ENCODE measurements at regions not wholly inside any gene's neighbourhood (a gene's known extent, or its start where the extent isn't known, plus 50 kb on each side); places are given as distances from the start of the nearest gene placed in this dataset.
"Not testable (repeated sequence)": the region's sequence is repeated elsewhere in the genome, so short reads cannot be mapped to it uniquely, and the experiment has no call there.

DNA sequence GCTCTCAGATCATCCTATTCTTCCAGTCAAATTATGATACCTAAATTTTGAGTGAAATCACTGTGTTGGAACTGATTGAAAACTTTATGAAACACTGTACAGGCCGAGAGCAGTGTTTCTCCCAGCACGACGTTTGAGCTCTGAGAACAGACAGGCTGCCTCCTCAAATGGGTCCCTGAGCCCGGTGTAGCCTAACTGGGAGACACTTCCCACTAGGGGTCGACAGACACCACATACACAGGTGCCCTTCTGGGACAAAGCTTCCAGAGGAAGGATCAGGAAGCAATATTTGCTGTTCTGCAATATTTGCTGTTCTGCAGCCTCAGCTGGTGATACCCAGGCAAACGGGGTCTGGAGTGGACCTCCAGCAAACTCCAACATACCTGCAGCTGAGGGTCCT is 392.5 kb upstream of the PBX1 start:
- H3K9me3 ChIP-seq; ATAC-seq; H3K27me3 ChIP-seq; H3K4me1 ChIP-seq; H3K4me3 ChIP-seq; H3K36me3 ChIP-seq; in situ Hi-C loops (cut with MboI; ENCODE audit: low sequenced_read_pairs in 4 of 4); H3K27ac ChIP-seq: not testable (repeated sequence)
- intact Hi-C loops (cut with DNase I; ENCODE audit: low total_unique reads) = loop anchor here (5.0 kb wide), 1 partner anchor 906 kb away; no protein-coding TSS in a partner anchor
- peak in 1 of 2 donors; percentile 17 for DNase-seq
- TF ChIP-seq, protein P1, sequence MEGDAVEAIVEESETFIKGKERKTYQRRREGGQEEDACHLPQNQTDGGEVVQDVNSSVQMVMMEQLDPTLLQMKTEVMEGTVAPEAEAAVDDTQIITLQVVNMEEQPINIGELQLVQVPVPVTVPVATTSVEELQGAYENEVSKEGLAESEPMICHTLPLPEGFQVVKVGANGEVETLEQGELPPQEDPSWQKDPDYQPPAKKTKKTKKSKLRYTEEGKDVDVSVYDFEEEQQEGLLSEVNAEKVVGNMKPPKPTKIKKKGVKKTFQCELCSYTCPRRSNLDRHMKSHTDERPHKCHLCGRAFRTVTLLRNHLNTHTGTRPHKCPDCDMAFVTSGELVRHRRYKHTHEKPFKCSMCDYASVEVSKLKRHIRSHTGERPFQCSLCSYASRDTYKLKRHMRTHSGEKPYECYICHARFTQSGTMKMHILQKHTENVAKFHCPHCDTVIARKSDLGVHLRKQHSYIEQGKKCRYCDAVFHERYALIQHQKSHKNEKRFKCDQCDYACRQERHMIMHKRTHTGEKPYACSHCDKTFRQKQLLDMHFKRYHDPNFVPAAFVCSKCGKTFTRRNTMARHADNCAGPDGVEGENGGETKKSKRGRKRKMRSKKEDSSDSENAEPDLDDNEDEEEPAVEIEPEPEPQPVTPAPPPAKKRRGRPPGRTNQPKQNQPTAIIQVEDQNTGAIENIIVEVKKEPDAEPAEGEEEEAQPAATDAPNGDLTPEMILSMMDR (IDR thresholded peaks at IDR 0.05 in 4 of 5, conservative IDR thresholded peaks at IDR 0.05 in 1 of 5) = peak; percentile 11 to 42 (median 30)

DNA sequence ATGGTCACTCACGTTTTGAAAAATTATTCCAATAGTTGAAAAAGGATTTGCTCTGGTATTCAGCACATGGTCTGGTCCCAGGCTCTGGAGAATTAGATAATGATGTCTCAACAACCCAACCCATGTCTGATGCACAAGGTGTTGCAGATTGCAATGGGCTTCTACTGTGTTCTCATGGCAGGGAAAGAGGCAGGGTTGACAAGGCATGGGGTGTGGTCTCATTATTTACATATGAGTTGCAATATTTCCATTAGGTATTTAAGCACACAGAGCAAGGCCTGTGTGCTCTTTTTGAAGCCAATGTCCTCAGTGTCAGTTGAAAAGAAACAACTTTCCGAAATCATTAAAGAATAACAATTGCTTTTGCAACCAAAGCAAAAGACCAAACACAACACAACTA is 381.9 kb upstream of the PBX1 start:
- in situ Hi-C loops (cut with MboI; ENCODE audit: low sequenced_read_pairs in 4 of 4) = no loop called here

DNA sequence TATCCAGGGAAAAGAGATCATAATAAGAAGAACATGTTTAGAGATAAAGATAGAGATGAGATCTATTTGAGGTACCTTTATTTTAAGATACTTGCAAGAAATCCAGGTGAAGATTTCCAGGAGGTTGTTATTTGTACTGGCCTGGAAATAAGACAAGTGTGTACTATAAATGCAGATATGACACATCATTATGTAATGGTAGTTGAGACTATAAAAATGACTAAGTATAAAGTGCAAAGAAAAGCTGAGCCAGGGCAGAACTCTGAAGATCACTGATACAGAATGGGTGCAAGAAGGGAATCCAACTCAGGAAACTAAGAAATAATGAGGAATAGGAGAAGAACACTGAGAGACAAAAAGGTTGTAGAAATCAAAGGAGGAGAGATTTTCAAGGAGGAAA is 378.2 kb upstream of the PBX1 start:
- in situ Hi-C loops (cut with MboI; ENCODE audit: low sequenced_read_pairs in 4 of 4) = no loop called here
- Histone ChIP-seq H3K4me1 (peaks cover 0 to 8% of the 10 kb centered on the region in 2 donors), H3K9me3 (no peaks in the 10 kb centered on the region), H3K36me3 (no peaks in the 10 kb centered on the region), H3K4me3 (no peak overlapping the region), H3K27me3 (no peaks in the 10 kb centered on the region), H3K27ac (no peak overlapping the region)
- DNase-seq (no peak), ATAC-seq (peak in 1 of 2 donors; percentile 65)
- intact Hi-C loops (cut with DNase I; ENCODE audit: low total_unique reads) = no loop called here
- TF ChIP-seq, protein P1 (IDR thresholded peaks at IDR 0.05 in 4 of 5, conservative IDR thresholded peaks at IDR 0.05 in 1 of 5) = no peak
- TF ChIP-seq POLR2A (IDR thresholded peaks at IDR 0.05) = no peak

More for the DNA sequence above, 381.9 kb upstream of the PBX1 start:
- H3K36me3 ChIP-seq = no peaks in the 10 kb centered on the region
- H3K27ac ChIP-seq = no peak overlapping the region
- intact Hi-C loops (cut with DNase I; ENCODE audit: low total_unique reads) = no loop called here
- no peak for TF ChIP-seq POLR2A (IDR thresholded peaks at IDR 0.05)
- TF ChIP-seq, protein P1 (IDR thresholded peaks at IDR 0.05 in 4 of 5, conservative IDR thresholded peaks at IDR 0.05 in 1 of 5) = no peak
- H3K27me3 ChIP-seq = no peaks in the 10 kb centered on the region
- no peaks in the 10 kb centered on the region for H3K9me3 ChIP-seq
- H3K4me1 ChIP-seq = peaks cover 0 to 8% of the 10 kb centered on the region in 2 donors
- ATAC-seq (no peak), DNase-seq (no peak)
- H3K4me3 ChIP-seq = no peak overlapping the region

DNA sequence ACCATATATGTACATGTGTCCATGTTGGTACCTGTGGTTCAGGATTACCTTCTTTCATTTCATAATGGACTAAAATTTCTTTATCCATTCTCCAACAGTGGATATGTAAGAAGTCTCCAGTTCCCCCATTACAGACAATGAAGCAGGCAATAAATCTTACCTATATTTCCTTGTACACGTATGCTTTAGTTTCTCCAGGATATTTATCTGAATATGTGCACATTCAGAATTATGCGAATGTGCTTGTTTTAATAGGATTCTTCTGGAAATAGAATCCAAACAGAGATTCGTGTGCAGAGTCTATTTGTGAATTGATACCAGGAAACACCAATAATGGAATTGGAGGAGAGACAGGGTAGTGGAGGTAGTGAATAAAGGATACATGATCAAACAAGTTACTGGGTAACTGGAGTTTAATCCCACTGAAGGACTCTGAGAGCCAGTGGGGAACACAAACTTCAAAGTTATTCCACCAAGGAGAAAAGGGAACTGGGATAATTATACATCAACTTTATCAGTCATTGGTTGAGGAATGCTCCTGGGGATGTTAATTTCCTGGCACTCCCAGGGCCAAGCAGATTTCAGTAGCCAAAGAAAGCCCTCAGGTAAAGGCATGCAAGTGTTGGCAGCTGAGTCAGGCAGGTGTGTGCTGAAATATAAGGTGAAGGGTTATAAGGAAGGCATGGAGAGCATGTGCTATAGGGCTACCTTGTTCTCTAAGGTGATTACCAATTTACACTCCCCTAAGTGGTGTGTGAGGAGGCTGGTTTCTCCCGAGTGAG is 374.9 kb upstream of the PBX1 start:
- intact Hi-C loops (cut with DNase I; ENCODE audit: low total_unique reads) (no loop called here), in situ Hi-C loops (cut with MboI; ENCODE audit: low sequenced_read_pairs in 4 of 4) (no loop called here)
- DNase-seq (no peak), ATAC-seq (no peak)
- no peak overlapping the region for H3K27ac ChIP-seq
- no peaks in the 10 kb centered on the region for H3K36me3 ChIP-seq
- no peaks in the 10 kb centered on the region for H3K27me3 ChIP-seq
- H3K4me3 ChIP-seq = no peak overlapping the region
- TF ChIP-seq, protein P1 (IDR thresholded peaks at IDR 0.05 in 4 of 5, conservative IDR thresholded peaks at IDR 0.05 in 1 of 5) = no peak
- no peak for TF ChIP-seq POLR2A (IDR thresholded peaks at IDR 0.05)
- H3K9me3 ChIP-seq = no peaks in the 10 kb centered on the region
- peaks cover 0 to 8% of the 10 kb centered on the region in 2 donors for H3K4me1 ChIP-seq

Data from gastrocnemius medialis (tissue), 4 donors.